RWPE1 (cell line): ENCODE measurements at regions not wholly inside any gene's neighbourhood (a gene's known extent, or its start where the extent isn't known, plus 50 kb on each side); places are given as distances from the start of the nearest gene placed in this dataset.

Experiments used
- CTCF ChIA-PET: fragments of 350-600 bp; sonication (Branson Sonifier 250); formaldehyde crosslinking; extraction: SDS; loops from one replicate; lab custom pipeline; 2021; lab: Yijun Ruan, JAX
- POLR2A ChIA-PET: fragments of 400-600 bp; formaldehyde crosslinking; extraction: SDS; loops from one replicate; lab custom pipeline; 2020; ENCODE audit warnings: antibody characterized with exemption; ENCODE audit not compliant: low non-redundant PET; lab: Yijun Ruan, JAX
- DNase-seq: peaks from one replicate; pipeline ENCODE4 v3.0.0; 2012; ENCODE audit warnings: low spot score
- H3K27ac ChIP-seq: fragments of 450-650 bp; 2 replicates; pipeline ENCODE4 v1.5.1; 2017
- CTCF ChIP-seq: fragments of 450-650 bp; conservative IDR thresholded peaks from 2 replicates; pipeline ENCODE4 v1.5.1; 2017; ENCODE audit warnings: low read depth, mild to moderate bottlenecking

- POLR2A ChIA-PET, result no interaction called here
- CTCF ChIA-PET, result no interaction called here
- no peak for TF ChIP-seq CTCF
- DNase-seq, result no peak
- no peak overlapping the region for H3K27ac ChIP-seq
Measured at GRCh38 chr14:104383088-104383995, 196.2 kb upstream of the C14orf180 start.

GRCh38 chr14:104383996-104384775, 195.4 kb upstream of the C14orf180 start:
- ChIA-PET POLR2A (interaction anchor here (0.7 kb wide), 1 partner anchor 543 kb away, joined by 3 read pairs; no protein-coding TSS in a partner anchor), CTCF (no interaction called here)
- TF ChIP-seq CTCF, result no peak
- H3K27ac ChIP-seq, result no peak overlapping the region
- no peak for DNase-seq

GRCh38 chr14:104384776-104385071, 194.8 kb upstream of the C14orf180 start:
- no peak for DNase-seq
- H3K27ac ChIP-seq, result no peak overlapping the region
- no peak for TF ChIP-seq CTCF
- ChIA-PET CTCF (no interaction called here), POLR2A (interaction anchor here (0.7 kb wide), 1 partner anchor 543 kb away, joined by 3 read pairs; no protein-coding TSS in a partner anchor)

GRCh38 chr14:104385111-104385510, 194.5 kb upstream of the C14orf180 start:
- H3K27ac ChIP-seq, result no peak overlapping the region
- no peak for DNase-seq
- POLR2A ChIA-PET, result no interaction called here
- TF ChIP-seq CTCF, result no peak
- CTCF ChIA-PET, result interaction anchor here (1.2 kb wide), 1 partner anchor 15 kb away, joined by 3 read pairs; no protein-coding TSS in a partner anchor

GRCh38 chr14:104385531-104386101, 193.9 kb upstream of the C14orf180 start:
- ChIA-PET POLR2A (no interaction called here), CTCF (interaction anchor here (0.6 to 1.2 kb wide), 2 partner anchors 12 to 15 kb away, joined by 3 read pairs; no protein-coding TSS in a partner anchor)
- no peak for DNase-seq
- H3K27ac ChIP-seq, result no peak overlapping the region
- no peak for TF ChIP-seq CTCF
